Smooth muscle cell (in vitro differentiated cells): ENCODE measurements at regions not wholly inside any gene's neighbourhood (a gene's known extent, or its start where the extent isn't known, plus 50 kb on each side); places are given as distances from the start of the nearest gene placed in this dataset.

ENCODE experiments used
- DNase-seq: peaks from one replicate; lab custom pipeline; 2025; ENCODE audit not compliant: unreplicated experiment; lab: John Stamatoyannopoulos, UW
- H2AFZ ChIP-seq: fragments of 200-600 bp; sonication (generic); 2 replicates; pipeline ENCODE4 v1.6.0; 2016; ENCODE audit warnings: antibody characterized with exemption, low read depth, mild to moderate bottlenecking
- H3F3A ChIP-seq: fragments of 200-600 bp; sonication (generic); 2 replicates; pipeline ENCODE4 v1.6.0; 2017; ENCODE audit warnings: antibody characterized with exemption, low read depth
- H3K27ac ChIP-seq: fragments of 200-600 bp; sonication (generic); 2 replicates; pipeline ENCODE4 v1.5.1; 2016; ENCODE audit warnings: low read depth, mild to moderate bottlenecking
- H3K27me3 ChIP-seq: fragments of 200-600 bp; sonication (generic); 2 replicates; pipeline ENCODE4 v1.6.1; 2016; ENCODE audit warnings: low read depth, mild to moderate bottlenecking
- H3K36me3 ChIP-seq: fragments of 200-600 bp; sonication (generic); 2 replicates; pipeline ENCODE4 v1.5.1; 2016; ENCODE audit warnings: low read depth
- H3K4me1 ChIP-seq: fragments of 200-600 bp; sonication (generic); 2 replicates; pipeline ENCODE4 v1.5.1; 2016; ENCODE audit warnings: low read depth
- H3K4me2 ChIP-seq: fragments of 200-600 bp; sonication (generic); 2 replicates; pipeline ENCODE4 v1.6.0; 2016; ENCODE audit warnings: mild to moderate bottlenecking
- H3K4me3 ChIP-seq: fragments of 200-600 bp; sonication (generic); 2 replicates; pipeline ENCODE4 v1.5.1; 2016; ENCODE audit warnings: mild to moderate bottlenecking
- H3K79me2 ChIP-seq: fragments of 200-600 bp; sonication (generic); 2 replicates; pipeline ENCODE4 v1.6.0; 2016; ENCODE audit warnings: low read depth, mild to moderate bottlenecking
- H3K9ac ChIP-seq: fragments of 200-600 bp; sonication (generic); 2 replicates; pipeline ENCODE4 v1.6.0; 2016; ENCODE audit warnings: low read depth
- H3K9me3 ChIP-seq: fragments of 200-600 bp; sonication (generic); replicated peaks from 2 replicates; pipeline ENCODE4 v1.5.1; 2016; ENCODE audit warnings: low read depth
- H4K20me1 ChIP-seq: fragments of 200-600 bp; sonication (generic); 2 replicates; pipeline ENCODE4 v1.6.0; 2016; ENCODE audit warnings: low read depth
- WGBS: methylation state at CpG from one replicate; pipeline ENCODE4 v1.1.7; 2016; ENCODE audit warnings: low lambda C conversion rate; 5-methylcytosine and 5-hydroxymethylcytosine counted together
- TF ChIP-seq, protein P1 (sequence below): fragments of 200-600 bp; sonication (generic); IDR thresholded peaks from 2 replicates; pipeline ENCODE4 v1.5.1; 2017; ENCODE audit warnings: borderline replicate concordance, mild to moderate bottlenecking, antibody characterized with exemption; ENCODE audit not compliant: insufficient read depth, poor library complexity, severe bottlenecking

DNA sequence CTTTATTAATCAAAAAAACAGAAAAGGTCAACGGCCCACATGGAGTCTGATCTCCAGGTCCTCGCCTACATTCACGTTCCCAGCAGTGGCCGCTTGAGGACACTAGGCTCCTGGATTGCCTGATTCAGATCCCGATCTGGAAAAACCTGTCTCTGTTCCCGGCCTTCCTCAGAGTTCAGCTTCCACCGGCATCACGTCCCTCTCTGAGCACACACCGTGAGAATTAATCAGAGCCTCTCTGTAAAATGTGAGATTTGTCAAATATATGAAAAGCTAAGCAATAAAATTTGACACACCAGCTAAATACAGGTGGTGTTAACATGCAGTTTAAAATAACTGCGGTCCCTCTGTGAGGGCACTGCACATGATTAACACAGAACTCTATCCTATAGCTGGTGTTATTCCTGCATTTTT lies 122.8 kb upstream of the COL21A1 start:
- H3K27me3 ChIP-seq: no peaks in the 10 kb centered on the region
- no peak overlapping the region for H3K4me3 ChIP-seq
- peaks cover 11% of the 10 kb centered on the region for H3F3A ChIP-seq
- H3K36me3 ChIP-seq: no peaks in the 10 kb centered on the region
- WGBS: 39% methylated on average over 10 of the region's 10 CpGs
- no peak for DNase-seq
- peak overlapping the region; percentile 25 for H3K27ac ChIP-seq
- no peaks in the 10 kb centered on the region for H3K79me2 ChIP-seq
- no peaks in the 10 kb centered on the region for H4K20me1 ChIP-seq
- TF ChIP-seq, protein P1, sequence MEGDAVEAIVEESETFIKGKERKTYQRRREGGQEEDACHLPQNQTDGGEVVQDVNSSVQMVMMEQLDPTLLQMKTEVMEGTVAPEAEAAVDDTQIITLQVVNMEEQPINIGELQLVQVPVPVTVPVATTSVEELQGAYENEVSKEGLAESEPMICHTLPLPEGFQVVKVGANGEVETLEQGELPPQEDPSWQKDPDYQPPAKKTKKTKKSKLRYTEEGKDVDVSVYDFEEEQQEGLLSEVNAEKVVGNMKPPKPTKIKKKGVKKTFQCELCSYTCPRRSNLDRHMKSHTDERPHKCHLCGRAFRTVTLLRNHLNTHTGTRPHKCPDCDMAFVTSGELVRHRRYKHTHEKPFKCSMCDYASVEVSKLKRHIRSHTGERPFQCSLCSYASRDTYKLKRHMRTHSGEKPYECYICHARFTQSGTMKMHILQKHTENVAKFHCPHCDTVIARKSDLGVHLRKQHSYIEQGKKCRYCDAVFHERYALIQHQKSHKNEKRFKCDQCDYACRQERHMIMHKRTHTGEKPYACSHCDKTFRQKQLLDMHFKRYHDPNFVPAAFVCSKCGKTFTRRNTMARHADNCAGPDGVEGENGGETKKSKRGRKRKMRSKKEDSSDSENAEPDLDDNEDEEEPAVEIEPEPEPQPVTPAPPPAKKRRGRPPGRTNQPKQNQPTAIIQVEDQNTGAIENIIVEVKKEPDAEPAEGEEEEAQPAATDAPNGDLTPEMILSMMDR: peak; percentile 17
- no peaks in the 10 kb centered on the region for H3K9me3 ChIP-seq
- peak overlapping the region; percentile 36 for H3K4me2 ChIP-seq
- no peak overlapping the region for H3K9ac ChIP-seq
- no peak overlapping the region for H2AFZ ChIP-seq
- H3K4me1 ChIP-seq: peaks cover 13% of the 10 kb centered on the region

DNA sequence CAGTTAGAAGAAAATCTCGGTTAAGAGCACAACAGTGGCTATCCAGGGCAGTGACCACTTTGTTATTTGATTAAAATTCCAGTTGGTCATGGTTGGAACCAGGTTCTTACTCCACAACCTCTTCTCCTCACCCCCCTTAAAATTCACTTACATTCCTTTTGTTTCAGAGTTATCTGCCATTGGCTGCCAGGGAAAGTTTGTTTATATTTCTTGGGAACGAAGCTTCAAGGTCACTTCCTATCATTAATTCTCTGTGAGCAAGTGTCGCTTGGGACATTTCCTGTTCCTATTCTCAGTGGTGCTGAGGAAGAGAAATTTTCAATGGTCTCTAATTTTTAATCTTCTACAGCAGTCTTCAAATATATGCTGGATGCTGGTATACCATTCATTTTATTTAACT lies 121.1 kb upstream of the COL21A1 start:
- H3K9me3 ChIP-seq: no peaks in the 10 kb centered on the region
- no peak overlapping the region for H3K9ac ChIP-seq
- H3K79me2 ChIP-seq: no peaks in the 10 kb centered on the region
- H2AFZ ChIP-seq: no peak overlapping the region
- H3K4me3 ChIP-seq: no peak overlapping the region
- H4K20me1 ChIP-seq: no peaks in the 10 kb centered on the region
- H3K36me3 ChIP-seq: no peaks in the 10 kb centered on the region
- H3K27ac ChIP-seq: no peak overlapping the region
- TF ChIP-seq, protein P1: no peak
- H3K27me3 ChIP-seq: no peaks in the 10 kb centered on the region
- H3K4me1 ChIP-seq: peaks cover 23% of the 10 kb centered on the region
- H3K4me2 ChIP-seq: no peak overlapping the region
- WGBS: 77% methylated on average over 3 of the region's 3 CpGs
- H3F3A ChIP-seq: peaks cover 15% of the 10 kb centered on the region
- DNase-seq: no peak

DNA sequence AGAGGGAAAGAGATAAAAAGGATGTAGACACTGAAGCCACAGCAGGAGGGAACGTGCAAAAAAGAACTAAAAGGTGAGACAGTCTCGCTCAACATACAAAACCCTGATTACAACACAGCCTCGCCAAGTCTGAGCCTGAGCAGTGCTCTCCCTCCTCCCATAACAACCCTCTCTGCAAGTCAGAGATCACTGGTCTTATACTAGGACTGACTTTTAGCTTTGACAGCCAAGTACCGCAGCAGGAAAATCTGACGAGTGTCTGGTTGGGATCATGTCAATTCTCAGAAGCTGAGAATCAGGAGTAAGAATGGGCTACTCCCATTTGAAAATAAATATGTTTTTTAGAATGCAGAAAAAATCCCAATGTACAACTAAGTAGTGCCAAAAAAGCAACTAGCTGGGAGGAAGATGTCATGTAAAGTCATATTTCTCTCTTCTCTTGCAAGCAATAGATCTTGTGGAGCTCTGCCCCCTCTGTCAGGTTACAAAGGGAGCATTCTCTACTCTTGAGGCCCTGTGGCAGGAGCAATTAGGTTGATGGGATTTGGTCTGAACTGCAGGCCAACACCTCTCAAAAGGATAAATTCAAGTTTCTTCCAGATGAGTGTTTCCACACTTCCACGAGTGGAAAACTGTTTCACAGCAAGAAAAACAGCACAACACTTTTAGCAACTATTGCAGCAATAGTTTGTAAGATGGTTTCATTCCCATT lies 118.9 kb upstream of the COL21A1 start:
- Histone ChIP-seq H2AFZ (no peak overlapping the region), H4K20me1 (no peaks in the 10 kb centered on the region), H3K27ac (no peak overlapping the region), H3K4me3 (no peak overlapping the region), H3K4me1 (peaks cover 23% of the 10 kb centered on the region), H3K9ac (no peak overlapping the region), H3K4me2 (no peak overlapping the region), H3K9me3 (no peaks in the 10 kb centered on the region), H3F3A (peaks cover 14% of the 10 kb centered on the region), H3K27me3 (no peaks in the 10 kb centered on the region), H3K79me2 (no peaks in the 10 kb centered on the region), H3K36me3 (no peaks in the 10 kb centered on the region)
- no peak for DNase-seq
- TF ChIP-seq, protein P1: no peak
- 39% methylated on average over 6 of the region's 6 CpGs for WGBS

DNA sequence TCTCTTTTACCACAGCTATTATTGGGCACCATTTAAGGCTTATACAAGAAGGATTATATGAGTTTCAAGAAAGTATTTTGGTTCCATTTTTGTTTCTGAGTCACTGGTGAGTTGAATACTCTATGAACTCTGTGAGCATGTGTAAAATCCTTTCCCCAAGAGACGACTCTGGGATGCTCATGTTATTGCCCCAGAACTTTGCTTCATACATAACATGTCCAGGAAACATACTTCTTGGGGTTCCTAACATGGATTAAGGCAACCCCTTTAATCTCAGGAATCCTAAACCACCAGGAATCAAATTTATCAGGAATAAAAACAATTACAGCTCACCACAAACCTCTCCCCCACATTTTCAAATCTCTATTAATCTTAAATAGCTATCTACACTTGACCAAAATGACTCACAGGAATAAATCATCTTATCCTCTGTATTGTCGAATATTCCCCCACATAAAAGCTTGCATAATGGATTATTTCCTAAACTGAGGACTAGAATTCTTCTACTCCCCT lies 117.5 kb upstream of the COL21A1 start:
- TF ChIP-seq, protein P1: no peak
- Histone ChIP-seq H3K9ac (no peak overlapping the region), H3K27ac (peak overlapping the region; percentile 43), H3K79me2 (no peaks in the 10 kb centered on the region), H3F3A (peaks cover 4% of the 10 kb centered on the region), H3K9me3 (no peaks in the 10 kb centered on the region), H3K36me3 (no peaks in the 10 kb centered on the region), H2AFZ (no peak overlapping the region), H3K4me3 (no peak overlapping the region), H3K27me3 (no peaks in the 10 kb centered on the region), H3K4me2 (peak overlapping the region; percentile 70), H4K20me1 (no peaks in the 10 kb centered on the region), H3K4me1 (peaks cover 23% of the 10 kb centered on the region)
- WGBS: 13% methylated on average over 2 of the region's 2 CpGs
- DNase-seq: no peak
